HK-2 (cell line): ENCODE measurements at regions not wholly inside any gene's neighbourhood (a gene's known extent, or its start where the extent isn't known, plus 50 kb on each side); places are given as distances from the start of the nearest gene placed in this dataset.
"Not testable (repeated sequence)": the region's sequence is repeated elsewhere in the genome, so short reads cannot be mapped to it uniquely, and the experiment has no call there.

Experiments used
- DNase-seq: peaks from one replicate; pipeline ENCODE4 v3.0.0-alpha.2; 2018; ENCODE audit not compliant: unreplicated experiment

GRCh38 chr13:22883956-22884355, 296.8 kb upstream of the SGCG start:
- no peak for DNase-seq

- peak; percentile 2 for DNase-seq
Measured at GRCh38 chr13:22886061-22886460, 294.7 kb upstream of the SGCG start.

- not testable (repeated sequence) for DNase-seq
Measured at GRCh38 chr13:22889376-22889775, 291.4 kb upstream of the SGCG start.

- DNase-seq: no peak
Measured at GRCh38 chr13:22893204-22893603, 287.6 kb upstream of the SGCG start.

- no peak for DNase-seq
Measured at GRCh38 chr13:22893777-22894176, 287.0 kb upstream of the SGCG start.

- DNase-seq: no peak
Measured at GRCh38 chr13:22897571-22898314, 283.0 kb upstream of the SGCG start.

- not testable (repeated sequence) for DNase-seq
Measured at GRCh38 chr13:22900416-22900951, 280.3 kb upstream of the SGCG start.

GRCh38 chr13:22903301-22903700, 277.5 kb upstream of the SGCG start:
- DNase-seq: no peak

GRCh38 chr13:22903925-22904324, 276.9 kb upstream of the SGCG start:
- DNase-seq: no peak

GRCh38 chr13:22915442-22916082, 265.2 kb upstream of the SGCG start:
- peak; percentile 62 for DNase-seq

- not testable (repeated sequence) for DNase-seq
Measured at GRCh38 chr13:22916276-22916675, 264.5 kb upstream of the SGCG start.

- DNase-seq: peak; percentile 88
Measured at GRCh38 chr13:22925881-22926747, 254.7 kb upstream of the SGCG start.

GRCh38 chr13:22926748-22927400, 253.9 kb upstream of the SGCG start:
- DNase-seq: no peak

GRCh38 chr13:22927845-22928244, 252.9 kb upstream of the SGCG start:
- DNase-seq: not testable (repeated sequence)

GRCh38 chr13:22929381-22930126, 251.2 kb upstream of the SGCG start:
- DNase-seq: no peak

GRCh38 chr13:22931576-22931975, 249.2 kb upstream of the SGCG start:
- no peak for DNase-seq

GRCh38 chr13:22932632-22933412, 248.0 kb upstream of the SGCG start:
- DNase-seq: not testable (repeated sequence)

- no peak for DNase-seq
Measured at GRCh38 chr13:22933571-22934181, 247.1 kb upstream of the SGCG start.

GRCh38 chr13:22934744-22935523, 245.8 kb upstream of the SGCG start:
- no peak for DNase-seq
